ENCODE measurements at regions not wholly inside any gene's neighbourhood (a gene's known extent, or its start where the extent isn't known, plus 50 kb on each side); places are given as distances from the start of the nearest gene placed in this dataset.

GRCh38 chr5:147169901-147170300 is 64.9 kb upstream of the STK32A start:
- no peak overlapping the region for H3K4me2 ChIP-seq (ENCODE audit: control insufficient read depth, extremely low read depth, insufficient read depth, low read depth, low read length)
- no peaks in the 10 kb centered on the region for H3K9me3 ChIP-seq (ENCODE audit: control insufficient read depth, low read depth, low read length)
- no peak overlapping the region for H3K27ac ChIP-seq (ENCODE audit: control insufficient read depth, insufficient read depth, low read length)
- DNase-seq (ENCODE audit: low read depth, low spot score) = no peak
- no peaks in the 10 kb centered on the region for H3K36me3 ChIP-seq (ENCODE audit: control insufficient read depth in 2 of 2, extremely low read depth in 1 of 2, insufficient read depth in 2 of 2, low read length in 2 of 2)
- no peak for FAIRE-seq
- no peak overlapping the region for H2AFZ ChIP-seq (ENCODE audit: control insufficient read depth, low read length)
- H3K4me1 ChIP-seq (ENCODE audit: control insufficient read depth, extremely low read depth, insufficient read depth, low read length) = no peaks in the 10 kb centered on the region
- H3K9ac ChIP-seq (ENCODE audit: control insufficient read depth, extremely low read depth, insufficient read depth, low read length) = no peak overlapping the region
- H3K9me1 ChIP-seq (ENCODE audit: control insufficient read depth, extremely low read depth, insufficient read depth, low read length) = no peaks in the 10 kb centered on the region
- no peaks in the 10 kb centered on the region for H4K20me1 ChIP-seq (ENCODE audit: control insufficient read depth, extremely low read depth, insufficient read depth, low read length)
- dilution Hi-C loops (cut with MboI; ENCODE audit: extremely low pct_ligation_motif_present, low sequenced_read_pairs) = no loop called here
- no peak overlapping the region for H3K4me3 ChIP-seq (ENCODE audit: control insufficient read depth in 2 of 3, extremely low read depth in 1 of 3, insufficient read depth in 2 of 3, low read depth in 1 of 3, low read length in 3 of 3)
- H3K79me2 ChIP-seq (ENCODE audit: control insufficient read depth, insufficient read depth, low read length) = no peaks in the 10 kb centered on the region
- TF ChIP-seq, protein P1, sequence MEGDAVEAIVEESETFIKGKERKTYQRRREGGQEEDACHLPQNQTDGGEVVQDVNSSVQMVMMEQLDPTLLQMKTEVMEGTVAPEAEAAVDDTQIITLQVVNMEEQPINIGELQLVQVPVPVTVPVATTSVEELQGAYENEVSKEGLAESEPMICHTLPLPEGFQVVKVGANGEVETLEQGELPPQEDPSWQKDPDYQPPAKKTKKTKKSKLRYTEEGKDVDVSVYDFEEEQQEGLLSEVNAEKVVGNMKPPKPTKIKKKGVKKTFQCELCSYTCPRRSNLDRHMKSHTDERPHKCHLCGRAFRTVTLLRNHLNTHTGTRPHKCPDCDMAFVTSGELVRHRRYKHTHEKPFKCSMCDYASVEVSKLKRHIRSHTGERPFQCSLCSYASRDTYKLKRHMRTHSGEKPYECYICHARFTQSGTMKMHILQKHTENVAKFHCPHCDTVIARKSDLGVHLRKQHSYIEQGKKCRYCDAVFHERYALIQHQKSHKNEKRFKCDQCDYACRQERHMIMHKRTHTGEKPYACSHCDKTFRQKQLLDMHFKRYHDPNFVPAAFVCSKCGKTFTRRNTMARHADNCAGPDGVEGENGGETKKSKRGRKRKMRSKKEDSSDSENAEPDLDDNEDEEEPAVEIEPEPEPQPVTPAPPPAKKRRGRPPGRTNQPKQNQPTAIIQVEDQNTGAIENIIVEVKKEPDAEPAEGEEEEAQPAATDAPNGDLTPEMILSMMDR (optimal IDR thresholded peaks at IDR 0.05 in 1 of 3, IDR thresholded peaks at IDR 0.05 in 1 of 3, conservative IDR thresholded peaks at IDR 0.05 in 1 of 3; ENCODE audit: extremely low read depth in 1 of 3, insufficient read depth in 2 of 3, low read length in 3 of 3) = no peak
- TF ChIP-seq EZH2 (IDR thresholded peaks at IDR 0.05; ENCODE audit: low read length) = no peak
- H3K27me3 ChIP-seq (ENCODE audit: control insufficient read depth, extremely low read depth, insufficient read depth, low read length) = no peaks in the 10 kb centered on the region

GRCh38 chr5:147170603-147171002 is 64.2 kb upstream of the STK32A start:
- H2AFZ ChIP-seq (ENCODE audit: control insufficient read depth, low read length) = no peak overlapping the region
- no peak overlapping the region for H3K4me2 ChIP-seq (ENCODE audit: control insufficient read depth, extremely low read depth, insufficient read depth, low read depth, low read length)
- TF ChIP-seq EZH2 (IDR thresholded peaks at IDR 0.05; ENCODE audit: low read length) = no peak
- TF ChIP-seq, protein P1 (optimal IDR thresholded peaks at IDR 0.05 in 1 of 3, IDR thresholded peaks at IDR 0.05 in 1 of 3, conservative IDR thresholded peaks at IDR 0.05 in 1 of 3; ENCODE audit: extremely low read depth in 1 of 3, insufficient read depth in 2 of 3, low read length in 3 of 3) = no peak
- H3K27me3 ChIP-seq (ENCODE audit: control insufficient read depth, extremely low read depth, insufficient read depth, low read length) = no peaks in the 10 kb centered on the region
- H3K9me1 ChIP-seq (ENCODE audit: control insufficient read depth, extremely low read depth, insufficient read depth, low read length) = no peaks in the 10 kb centered on the region
- H4K20me1 ChIP-seq (ENCODE audit: control insufficient read depth, extremely low read depth, insufficient read depth, low read length) = no peaks in the 10 kb centered on the region
- H3K9ac ChIP-seq (ENCODE audit: control insufficient read depth, extremely low read depth, insufficient read depth, low read length) = no peak overlapping the region
- no peak for FAIRE-seq
- no peaks in the 10 kb centered on the region for H3K36me3 ChIP-seq (ENCODE audit: control insufficient read depth in 2 of 2, extremely low read depth in 1 of 2, insufficient read depth in 2 of 2, low read length in 2 of 2)
- H3K79me2 ChIP-seq (ENCODE audit: control insufficient read depth, insufficient read depth, low read length) = no peaks in the 10 kb centered on the region
- no peak overlapping the region for H3K27ac ChIP-seq (ENCODE audit: control insufficient read depth, insufficient read depth, low read length)
- no peaks in the 10 kb centered on the region for H3K4me1 ChIP-seq (ENCODE audit: control insufficient read depth, extremely low read depth, insufficient read depth, low read length)
- H3K4me3 ChIP-seq (ENCODE audit: control insufficient read depth in 2 of 3, extremely low read depth in 1 of 3, insufficient read depth in 2 of 3, low read depth in 1 of 3, low read length in 3 of 3) = no peak overlapping the region
- DNase-seq (ENCODE audit: low read depth, low spot score) = no peak
- no peaks in the 10 kb centered on the region for H3K9me3 ChIP-seq (ENCODE audit: control insufficient read depth, low read depth, low read length)
- dilution Hi-C loops (cut with MboI; ENCODE audit: extremely low pct_ligation_motif_present, low sequenced_read_pairs) = no loop called here
